Kasumi-1 (cell line): ENCODE measurements at regions not wholly inside any gene's neighbourhood (a gene's known extent, or its start where the extent isn't known, plus 50 kb on each side); places are given as distances from the start of the nearest gene placed in this dataset.
"Not testable (repeated sequence)": the region's sequence is repeated elsewhere in the genome, so short reads cannot be mapped to it uniquely, and the experiment has no call there.

Experiments
- DNase-seq, 2 experiments: peaks; one replicate each; lab custom pipeline; 2025; lab: John Stamatoyannopoulos, UW

- DNase-seq, result no peak
Measured at GRCh38 chr3:107468782-107469181, 54.0 kb upstream of the BBX start.

DNA sequence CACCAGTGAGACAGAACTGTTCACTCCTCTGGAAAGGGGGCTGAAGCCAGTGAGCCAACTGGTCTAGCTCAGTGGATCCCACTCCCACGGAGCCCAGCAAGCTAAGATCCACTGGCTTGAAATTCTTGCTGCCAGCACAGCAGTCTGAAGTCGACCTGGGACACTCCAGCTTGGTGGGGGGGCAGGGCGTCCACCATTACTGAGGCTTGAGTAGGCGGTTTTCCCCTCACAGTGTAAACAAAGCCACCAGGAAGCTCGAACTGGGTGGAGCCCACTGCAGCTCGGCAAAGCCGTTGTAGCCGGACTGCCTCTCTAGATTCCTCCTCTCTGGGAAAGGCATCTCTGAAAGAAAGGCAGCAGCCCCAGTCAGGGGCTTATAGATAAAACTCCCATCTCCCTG lies 52.3 kb upstream of the BBX start:
- DNase-seq, result not testable (repeated sequence)
